AG09319 (cell line): ENCODE measurements at regions not wholly inside any gene's neighbourhood (a gene's known extent, or its start where the extent isn't known, plus 50 kb on each side); places are given as distances from the start of the nearest gene placed in this dataset.
A peak's percentile ranks its signal among the peaks of the same experiment; 100 is the strongest.

ENCODE experiments used
- DNase-seq: peaks from one replicate; pipeline ENCODE4 v3.0.0-alpha.2; 2010; ENCODE audit warnings: low read depth; ENCODE audit errors: extremely low read depth
- TF ChIP-seq, protein P1 (sequence below): IDR thresholded peaks from 2 replicates; pipeline ENCODE4 v1.5.1; 2011; ENCODE audit warnings: low read depth, mild to moderate bottlenecking, inconsistent platforms, low read length, moderate library complexity

DNA sequence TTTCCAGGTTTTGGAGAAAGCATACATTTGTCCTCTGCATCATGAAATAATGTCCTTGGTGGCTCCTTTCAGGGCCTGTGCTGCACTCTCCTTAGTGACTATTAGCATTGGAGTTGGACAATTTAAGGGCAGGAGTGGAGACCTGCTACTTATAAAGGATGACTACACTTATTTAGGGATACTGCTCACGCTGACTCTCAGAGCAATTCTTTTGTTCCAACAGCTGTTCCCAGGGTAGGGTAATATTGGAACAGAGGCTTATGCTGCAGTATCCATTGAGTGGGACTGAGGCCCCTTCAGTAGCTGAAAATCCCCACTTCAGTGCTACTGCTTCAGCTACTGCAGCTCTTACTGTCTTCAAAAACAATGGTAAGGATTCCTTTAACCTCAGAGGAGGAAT, 84.6 kb downstream of the GPR88 start:
- DNase-seq = no peak
- TF ChIP-seq, protein P1, sequence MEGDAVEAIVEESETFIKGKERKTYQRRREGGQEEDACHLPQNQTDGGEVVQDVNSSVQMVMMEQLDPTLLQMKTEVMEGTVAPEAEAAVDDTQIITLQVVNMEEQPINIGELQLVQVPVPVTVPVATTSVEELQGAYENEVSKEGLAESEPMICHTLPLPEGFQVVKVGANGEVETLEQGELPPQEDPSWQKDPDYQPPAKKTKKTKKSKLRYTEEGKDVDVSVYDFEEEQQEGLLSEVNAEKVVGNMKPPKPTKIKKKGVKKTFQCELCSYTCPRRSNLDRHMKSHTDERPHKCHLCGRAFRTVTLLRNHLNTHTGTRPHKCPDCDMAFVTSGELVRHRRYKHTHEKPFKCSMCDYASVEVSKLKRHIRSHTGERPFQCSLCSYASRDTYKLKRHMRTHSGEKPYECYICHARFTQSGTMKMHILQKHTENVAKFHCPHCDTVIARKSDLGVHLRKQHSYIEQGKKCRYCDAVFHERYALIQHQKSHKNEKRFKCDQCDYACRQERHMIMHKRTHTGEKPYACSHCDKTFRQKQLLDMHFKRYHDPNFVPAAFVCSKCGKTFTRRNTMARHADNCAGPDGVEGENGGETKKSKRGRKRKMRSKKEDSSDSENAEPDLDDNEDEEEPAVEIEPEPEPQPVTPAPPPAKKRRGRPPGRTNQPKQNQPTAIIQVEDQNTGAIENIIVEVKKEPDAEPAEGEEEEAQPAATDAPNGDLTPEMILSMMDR = no peak

DNA sequence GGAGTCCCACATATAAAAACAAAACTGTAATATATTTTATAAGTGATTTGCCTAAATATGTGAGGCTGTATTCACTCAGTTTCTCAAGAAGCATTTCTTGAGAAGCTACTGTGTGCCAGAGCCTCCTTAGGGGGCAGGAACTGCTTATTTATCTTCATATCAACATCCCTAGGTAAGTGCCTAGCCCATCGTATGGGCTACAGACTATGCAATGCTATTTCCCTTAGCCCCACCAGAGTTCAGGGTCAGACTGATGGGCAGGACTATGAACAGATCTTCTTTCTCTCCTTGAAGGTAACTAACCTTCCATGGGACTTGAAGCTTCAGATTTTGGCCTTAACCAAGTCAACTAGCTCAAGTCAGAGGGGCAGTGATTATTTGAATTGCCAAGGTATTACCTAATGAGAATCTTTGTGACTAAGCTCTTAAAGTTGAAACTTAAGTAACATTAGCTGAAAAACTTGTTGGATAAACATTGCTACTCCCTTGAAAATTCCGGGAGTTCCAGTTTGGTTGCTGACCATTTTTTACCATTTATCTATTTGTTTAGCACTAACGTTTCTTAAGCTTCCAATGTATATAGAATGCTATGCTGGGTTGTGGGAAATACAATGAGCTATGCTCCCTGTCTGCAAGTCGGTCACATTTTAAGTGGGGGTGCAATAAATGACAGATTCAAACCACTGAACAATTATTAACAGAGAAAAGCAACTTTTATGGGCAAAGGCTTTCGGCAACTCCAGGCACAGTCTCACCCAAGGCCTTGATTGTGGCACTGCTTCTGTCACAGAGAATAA, 85.2 kb downstream of the GPR88 start:
- DNase-seq = no peak
- TF ChIP-seq, protein P1 = no peak

DNA sequence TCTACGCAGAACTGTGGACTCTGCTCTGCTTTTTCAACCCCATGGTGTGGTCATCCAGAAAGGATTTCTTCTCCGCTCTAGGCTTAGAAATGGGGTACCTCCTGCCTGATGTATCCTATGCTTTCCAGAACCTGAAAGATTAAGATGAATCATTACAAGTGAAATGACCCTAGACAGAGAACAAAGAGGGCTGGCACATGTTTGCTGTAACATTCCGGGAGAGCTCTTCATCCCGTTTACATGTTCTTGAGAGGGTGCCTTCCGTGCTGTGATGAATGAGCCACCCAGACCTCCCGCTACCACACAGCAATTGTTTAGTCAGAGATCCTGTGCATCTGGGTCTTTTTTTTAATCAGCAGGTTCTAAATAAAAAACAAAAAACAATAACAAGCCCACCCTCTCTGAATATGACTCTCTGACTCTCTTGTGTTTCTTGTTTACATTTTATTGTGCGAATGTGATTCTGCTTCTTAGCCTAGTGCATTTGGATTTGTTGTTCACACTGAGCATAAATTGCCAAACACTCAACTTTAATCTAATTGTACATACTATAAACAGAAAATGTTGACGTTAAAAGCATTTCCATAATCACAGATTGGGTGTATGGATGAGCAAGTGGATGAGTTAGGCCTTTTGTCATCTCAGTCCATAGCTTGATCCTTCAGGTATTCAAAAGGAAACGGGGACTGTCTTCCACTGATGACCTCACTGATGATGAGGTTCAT, 87.1 kb downstream of the GPR88 start:
- DNase-seq = no peak
- TF ChIP-seq, protein P1 = no peak

DNA sequence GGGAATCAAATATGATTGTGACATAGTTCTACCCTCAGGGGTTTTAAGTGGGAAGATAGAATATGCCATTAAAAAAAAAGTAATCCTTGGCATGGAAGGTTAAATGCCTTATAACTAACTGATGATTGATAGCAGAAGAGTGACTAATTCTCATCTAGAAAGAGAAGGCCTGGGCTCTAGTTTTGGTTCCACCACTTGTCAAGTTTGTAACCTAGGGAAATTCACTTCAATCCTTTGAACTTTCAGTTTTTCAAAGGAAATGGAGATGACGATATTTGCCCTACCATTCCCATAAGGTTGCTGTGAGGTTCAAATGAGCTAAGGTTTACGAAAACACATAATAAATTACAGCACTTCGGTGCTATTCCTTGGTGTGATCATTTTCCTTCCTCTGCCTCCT, 88.5 kb downstream of the GPR88 start:
- TF ChIP-seq, protein P1 = no peak
- DNase-seq = no peak

DNA sequence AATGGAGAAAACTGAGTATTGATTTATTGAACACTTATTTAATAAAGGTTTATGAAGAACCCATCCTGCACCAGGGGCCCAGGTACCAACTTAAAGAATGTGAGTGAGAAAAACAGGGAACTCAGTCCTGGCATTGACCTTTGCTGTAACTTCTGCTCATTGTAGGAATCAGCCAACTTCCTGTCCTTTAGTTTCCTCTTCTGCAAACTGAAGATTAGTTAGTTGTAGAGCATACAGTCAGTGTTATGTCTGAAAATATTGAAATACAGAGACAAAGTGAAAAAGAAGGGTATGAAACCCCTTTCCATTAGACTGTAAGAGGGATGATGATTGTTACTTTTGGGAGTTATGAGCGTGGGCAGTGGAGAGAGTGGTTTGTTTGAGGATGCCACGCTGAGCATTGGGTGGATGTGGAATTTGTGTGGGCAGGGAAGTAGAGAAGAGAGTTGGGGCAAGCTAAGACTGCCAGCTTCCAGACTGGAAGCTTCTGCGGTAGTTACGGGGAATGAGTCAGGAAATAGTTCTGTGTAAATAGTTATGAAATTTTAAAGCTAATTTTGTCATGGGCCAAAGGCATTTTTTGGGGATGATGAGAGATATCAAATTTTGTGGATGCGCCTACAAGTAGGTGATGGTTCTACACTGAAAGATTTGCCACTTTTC, 89.2 kb downstream of the GPR88 start:
- TF ChIP-seq, protein P1 = no peak
- DNase-seq = peak; percentile 50

DNA sequence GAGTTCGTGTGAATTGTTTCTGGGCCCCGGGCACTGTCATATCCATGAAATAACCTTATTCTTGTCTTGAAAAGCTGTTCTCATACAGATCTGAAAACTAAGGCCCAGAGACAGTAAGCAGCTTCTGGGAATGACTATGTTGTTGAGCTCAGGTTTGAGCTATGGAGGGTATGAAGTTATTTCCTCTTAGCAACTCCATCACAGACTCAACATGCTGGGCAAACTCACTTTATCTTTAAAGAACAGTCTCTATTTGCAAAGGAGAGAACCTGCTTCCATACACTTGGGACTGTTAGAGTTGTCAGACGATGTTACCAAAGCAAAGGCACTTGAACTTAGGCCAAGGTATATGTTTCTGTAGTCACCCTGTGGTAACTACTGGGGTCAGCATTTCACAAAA, 90.0 kb downstream of the GPR88 start:
- DNase-seq = no peak
- TF ChIP-seq, protein P1 = no peak

DNA sequence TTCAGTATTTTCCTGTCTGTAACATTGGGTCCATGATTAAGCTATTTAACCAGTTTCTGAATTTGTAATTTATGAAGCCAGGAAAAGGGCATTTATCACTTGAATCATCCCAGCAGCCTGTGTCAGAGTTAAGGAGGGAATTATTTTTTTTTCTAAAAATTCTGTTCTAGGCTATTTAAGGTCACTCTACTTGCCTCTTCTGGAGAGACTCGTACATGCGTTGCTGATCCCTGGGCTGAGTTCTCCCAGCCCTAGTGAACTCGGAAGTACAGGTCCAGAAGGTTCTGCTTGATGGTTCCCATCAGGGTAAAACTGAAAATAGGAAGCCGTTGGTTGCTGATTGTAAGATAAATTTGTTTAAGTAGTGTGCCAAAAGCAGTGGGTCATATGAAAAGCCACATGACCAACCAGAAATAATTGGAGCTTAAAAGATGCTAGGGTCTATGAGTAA, 90.7 kb downstream of the GPR88 start:
- no peak for DNase-seq
- TF ChIP-seq, protein P1 = no peak
